ENCODE measurements at regions not wholly inside any gene's neighbourhood (a gene's known extent, or its start where the extent isn't known, plus 50 kb on each side); places are given as distances from the start of the nearest gene placed in this dataset.

- Histone ChIP-seq H3K4me1 (ENCODE audit: insufficient read depth) (peaks cover 16% of the 10 kb centered on the region), H3K79me2 (replicated peaks; ENCODE audit: insufficient read depth) (no peaks in the 10 kb centered on the region), H3K27me3 (ENCODE audit: insufficient read depth) (no peaks in the 10 kb centered on the region), H3F3A (replicated peaks; ENCODE audit: low read depth) (no peaks in the 10 kb centered on the region), H2AFZ (peak overlapping the region; percentile 84), H4K20me1 (replicated peaks; ENCODE audit: insufficient read depth) (no peaks in the 10 kb centered on the region), H3K4me3 (no peak overlapping the region), H3K4me2 (no peak overlapping the region), H3K9me2 (ENCODE audit: insufficient read depth) (peaks cover 3% of the 10 kb centered on the region; the same call in 1 of the 2 replicates), H3K36me3 (ENCODE audit: insufficient read depth) (no peaks in the 10 kb centered on the region), H3K27ac (ENCODE audit: low read depth) (no peak overlapping the region)
- no peak for TF ChIP-seq CTCF (conservative IDR thresholded peaks at IDR 0.05; ENCODE audit: low read depth in 2 of 2)
- no peak for TF ChIP-seq JUNB (IDR thresholded peaks at IDR 0.05; ENCODE audit: unreplicated experiment)
- no peak for TF ChIP-seq REST (IDR thresholded peaks at IDR 0.05; ENCODE audit: unreplicated experiment)
- no peak for TF ChIP-seq ZNF114 (CRISPR knock-in tag; IDR thresholded peaks at IDR 0.05)
- TF ChIP-seq POLR2AphosphoS5 (IDR thresholded peaks at IDR 0.05; ENCODE audit: low read depth) = no peak
- TF ChIP-seq ZNF331 (CRISPR knock-in tag; IDR thresholded peaks at IDR 0.05; ENCODE audit: low read depth) = no peak
- no peak for TF ChIP-seq EZH2phosphoT487 (IDR thresholded peaks at IDR 0.05; ENCODE audit: unreplicated experiment)
- TF ChIP-seq EZH2 (IDR thresholded peaks at IDR 0.05; ENCODE audit: low read depth, unreplicated experiment) = no peak
- no peak for TF ChIP-seq ETS1 (IDR thresholded peaks at IDR 0.05)
- TF ChIP-seq CREB1 (CRISPR knock-in tag; IDR thresholded peaks at IDR 0.05; ENCODE audit: low read depth) = no peak
- no peak for TF ChIP-seq ZNF462 (CRISPR knock-in tag; IDR thresholded peaks at IDR 0.05)
- no peak for TF ChIP-seq STAT1 (IDR thresholded peaks at IDR 0.05; ENCODE audit: unreplicated experiment)
- TF ChIP-seq NANOG (IDR thresholded peaks at IDR 0.05; ENCODE audit: borderline replicate concordance) = no peak
- no peak overlapping the region for H3K4me3 Mint-ChIP-seq
- peaks cover 13% of the 10 kb centered on the region for H3K4me1 Mint-ChIP-seq
- DNase-seq (ENCODE audit: low spot score) = no peak
- peaks cover 4% of the 10 kb centered on the region; the same call in 1 of the 3 replicates for H3K9me3 Mint-ChIP-seq
- H3K27ac Mint-ChIP-seq = no peak overlapping the region
- H3K27me3 Mint-ChIP-seq (ENCODE audit: insufficient read depth, low read depth, poor library complexity) = no peaks in the 10 kb centered on the region
- ATAC-seq = no peak
- H3K36me3 Mint-ChIP-seq (ENCODE audit: low read depth) = no peaks in the 10 kb centered on the region
Observed at GRCh38 chr16:9322769-9323168, 231.3 kb downstream of the HAPSTR1 start.
